Neural progenitor cell (in vitro differentiated cells): ENCODE measurements at regions not wholly inside any gene's neighbourhood (a gene's known extent, or its start where the extent isn't known, plus 50 kb on each side); places are given as distances from the start of the nearest gene placed in this dataset.

Experiments used
- DNase-seq: peaks from one replicate; pipeline ENCODE4 v3.0.0-alpha.2; 2016; ENCODE audit warnings: low spot score
- H2AFZ ChIP-seq: fragments of 200-600 bp; sonication (generic); replicated peaks from 2 replicates; pipeline ENCODE4 v1.6.1; 2016; ENCODE audit warnings: antibody characterized with exemption
- H3F3A ChIP-seq: fragments of 200-600 bp; sonication (generic); 2 replicates; pipeline ENCODE4 v1.6.1; 2016; ENCODE audit warnings: antibody characterized with exemption, low read depth
- H3K27ac ChIP-seq: fragments of 200-600 bp; sonication (generic); 2 replicates; pipeline ENCODE4 v1.5.1; 2016; ENCODE audit warnings: mild to moderate bottlenecking
- H3K27me3 ChIP-seq: fragments of 200-600 bp; sonication (generic); 2 replicates; pipeline ENCODE4 v1.6.1; 2016; ENCODE audit warnings: mild to moderate bottlenecking, moderate library complexity
- H3K36me3 ChIP-seq: fragments of 200-600 bp; sonication (generic); 2 replicates; pipeline ENCODE4 v1.5.1; 2016
- H3K4me1 ChIP-seq: fragments of 200-600 bp; sonication (generic); 2 replicates; pipeline ENCODE4 v1.6.1; 2016; ENCODE audit warnings: mixed run types
- H3K4me2 ChIP-seq: fragments of 200-600 bp; sonication (generic); 2 replicates; pipeline ENCODE4 v1.6.1; 2016
- H3K4me3 ChIP-seq: fragments of 200-600 bp; sonication (generic); 2 replicates; pipeline ENCODE4 v1.5.1; 2016
- H3K79me2 ChIP-seq: fragments of 200-600 bp; sonication (generic); 2 replicates; pipeline ENCODE4 v1.6.1; 2016; ENCODE audit warnings: low read depth
- H3K9ac ChIP-seq: fragments of 200-600 bp; sonication (generic); 2 replicates; pipeline ENCODE4 v1.6.1; 2016
- H3K9me3 ChIP-seq: fragments of 200-600 bp; sonication (generic); 2 replicates; pipeline ENCODE4 v1.5.1; 2016; ENCODE audit warnings: low read depth
- H4K20me1 ChIP-seq: fragments of 200-600 bp; sonication (generic); 2 replicates; pipeline ENCODE4 v1.6.1; 2016; ENCODE audit warnings: low read depth
- H3K27ac Mint-ChIP-seq: 3 replicates; pipeline ENCODE4 v1.8.0; 2021; ENCODE audit warnings: mixed read lengths
- H3K27me3 Mint-ChIP-seq: 2 replicates; pipeline ENCODE4 v1.8.0; 2022; ENCODE audit warnings: low read depth, mild to moderate bottlenecking, inconsistent platforms, moderate library complexity, mixed read lengths; ENCODE audit not compliant: insufficient read depth
- H3K36me3 Mint-ChIP-seq: 3 replicates; pipeline ENCODE4 v1.8.0; 2021; ENCODE audit warnings: mixed read lengths
- H3K4me1 Mint-ChIP-seq: 3 replicates; pipeline ENCODE4 v1.8.0; 2021; ENCODE audit warnings: mixed read lengths
- H3K4me3 Mint-ChIP-seq: 3 replicates; pipeline ENCODE4 v1.8.0; 2021; ENCODE audit warnings: mild to moderate bottlenecking, moderate library complexity, mixed read lengths
- H3K9me3 Mint-ChIP-seq: 3 replicates; pipeline ENCODE4 v1.8.0; 2020; ENCODE audit warnings: mixed read lengths
- CTCF ChIP-seq: fragments of 200-600 bp; sonication (generic); IDR thresholded peaks from 2 replicates; pipeline ENCODE4 v1.5.1; 2017; ENCODE audit warnings: antibody characterized with exemption, mild to moderate bottlenecking
- EZH2 ChIP-seq: fragments of 200-600 bp; sonication (generic); IDR thresholded peaks from 2 replicates; pipeline ENCODE4 v1.6.1; 2017; ENCODE audit warnings: antibody characterized with exemption, mild to moderate bottlenecking, moderate library complexity
- EZH2phosphoT487 ChIP-seq: fragments of 200-600 bp; sonication (generic); IDR thresholded peaks from 2 replicates; pipeline ENCODE4 v1.6.1; 2017; ENCODE audit warnings: antibody characterized with exemption

DNA sequence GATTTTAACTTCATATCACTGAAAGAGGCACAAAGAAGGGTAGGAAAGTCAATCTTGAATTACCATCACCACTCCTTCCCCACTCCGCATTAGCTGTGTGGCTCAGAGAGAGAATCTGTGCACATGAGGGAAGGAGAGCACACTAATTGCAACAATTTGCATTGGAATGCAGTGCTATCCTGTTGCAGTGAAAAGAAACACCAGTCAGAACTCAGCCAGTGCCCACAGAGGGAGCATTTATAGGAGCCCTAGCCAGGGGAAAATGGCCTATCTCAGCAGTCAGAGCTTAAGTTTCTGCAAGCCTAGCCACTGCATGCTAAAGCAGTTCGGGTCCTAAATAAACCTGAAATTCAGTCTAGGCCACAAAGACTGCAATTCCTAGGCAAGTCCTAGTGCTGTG lies 159.4 kb upstream of the AR start:
- peaks cover 2% of the 10 kb centered on the region for H3K9me3 Mint-ChIP-seq

GRCh38 chrX:67408423-67409079 lies 135.3 kb upstream of the AR start:
- H2AFZ ChIP-seq: no peak overlapping the region
- H3K4me3 ChIP-seq: no peak overlapping the region
- H3K4me2 ChIP-seq: no peak overlapping the region
- H3K27ac ChIP-seq: no peak overlapping the region
- Mint-ChIP-seq H3K36me3 (no peaks in the 10 kb centered on the region), H3K27me3 (no peaks in the 10 kb centered on the region), H3K9me3 (peaks cover 8% of the 10 kb centered on the region), H3K4me3 (no peak overlapping the region), H3K27ac (no peak overlapping the region), H3K4me1 (no peaks in the 10 kb centered on the region)
- no peak overlapping the region for H3K9ac ChIP-seq
- H3F3A ChIP-seq: no peaks in the 10 kb centered on the region
- no peaks in the 10 kb centered on the region for H3K36me3 ChIP-seq
- H4K20me1 ChIP-seq: no peaks in the 10 kb centered on the region
- H3K79me2 ChIP-seq: no peaks in the 10 kb centered on the region
- DNase-seq: no peak
- H3K4me1 ChIP-seq: no peaks in the 10 kb centered on the region
- no peaks in the 10 kb centered on the region for H3K27me3 ChIP-seq
- H3K9me3 ChIP-seq: peaks cover 12% of the 10 kb centered on the region
- TF ChIP-seq CTCF (no peak), EZH2phosphoT487 (no peak), EZH2 (no peak)

More for the DNA sequence above, 159.4 kb upstream of the AR start:
- peak; percentile 27 for DNase-seq
- Mint-ChIP-seq H3K27me3 (peaks cover 4% of the 10 kb centered on the region), H3K36me3 (no peaks in the 10 kb centered on the region), H3K4me1 (no peaks in the 10 kb centered on the region), H3K4me3 (no peak overlapping the region), H3K27ac (no peak overlapping the region)
- no peaks in the 10 kb centered on the region for H3K36me3 ChIP-seq
- peaks cover 8% of the 10 kb centered on the region for H3K9me3 ChIP-seq
- no peaks in the 10 kb centered on the region for H3K79me2 ChIP-seq
- TF ChIP-seq EZH2 (no peak), CTCF (no peak), EZH2phosphoT487 (no peak)
- H3K9ac ChIP-seq: no peak overlapping the region
- H2AFZ ChIP-seq: no peak overlapping the region
- no peak overlapping the region for H3K4me3 ChIP-seq
- H3F3A ChIP-seq: no peaks in the 10 kb centered on the region
- no peak overlapping the region for H3K27ac ChIP-seq
- no peaks in the 10 kb centered on the region for H3K4me1 ChIP-seq
- no peaks in the 10 kb centered on the region for H3K27me3 ChIP-seq
- H4K20me1 ChIP-seq: no peaks in the 10 kb centered on the region
- H3K4me2 ChIP-seq: no peak overlapping the region

DNA sequence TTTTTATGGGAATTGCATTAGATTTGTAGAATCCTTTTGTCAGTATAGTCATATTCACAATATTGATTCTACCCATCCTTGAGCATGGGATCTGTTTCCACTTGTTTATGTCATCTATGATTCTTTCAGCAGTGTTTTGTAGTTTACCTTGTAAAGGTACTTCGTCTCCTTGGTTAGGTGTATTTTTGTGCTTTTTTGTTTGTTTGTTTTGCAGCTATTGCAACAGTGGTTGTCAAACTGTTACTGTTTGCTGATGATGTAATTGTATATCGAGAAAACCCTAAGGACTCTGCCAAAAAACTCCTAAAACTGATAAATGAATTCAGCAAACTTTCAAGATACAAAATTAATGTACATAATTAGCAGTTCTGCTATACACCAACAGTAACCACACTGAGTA lies 127.9 kb upstream of the AR start:
- no peak for TF ChIP-seq CTCF
- TF ChIP-seq EZH2: no peak
- no peak for TF ChIP-seq EZH2phosphoT487
- Histone ChIP-seq H4K20me1 (no peaks in the 10 kb centered on the region), H3K36me3 (peaks cover 10% of the 10 kb centered on the region), H3K9ac (no peak overlapping the region), H3K27me3 (no peaks in the 10 kb centered on the region), H3K79me2 (no peaks in the 10 kb centered on the region), H3K4me2 (no peak overlapping the region), H3F3A (peaks cover 18% of the 10 kb centered on the region), H3K4me3 (no peak overlapping the region), H3K4me1 (no peaks in the 10 kb centered on the region), H3K9me3 (peaks cover 29% of the 10 kb centered on the region), H2AFZ (no peak overlapping the region), H3K27ac (no peak overlapping the region)
- H3K36me3 Mint-ChIP-seq: no peaks in the 10 kb centered on the region
- H3K27me3 Mint-ChIP-seq: no peaks in the 10 kb centered on the region
- H3K27ac Mint-ChIP-seq: no peak overlapping the region
- no peaks in the 10 kb centered on the region for H3K4me1 Mint-ChIP-seq
- H3K9me3 Mint-ChIP-seq: peaks cover 18% of the 10 kb centered on the region
- no peak overlapping the region for H3K4me3 Mint-ChIP-seq
- no peak for DNase-seq
